A549 (cell line): ENCODE measurements at regions not wholly inside any gene's neighbourhood (a gene's known extent, or its start where the extent isn't known, plus 50 kb on each side); places are given as distances from the start of the nearest gene placed in this dataset.

Experiments
- POLR2A ChIP-seq: IDR thresholded peaks from 2 replicates; pipeline ENCODE4 v1.6.1; 2012; ENCODE audit warnings: mild to moderate bottlenecking, low read length
- RARB ChIP-seq: fragments of 250-450 bp; sonication (Bioruptor Pico); IDR thresholded peaks from 2 replicates; pipeline ENCODE4 v1.8.0; 2021; ENCODE audit warnings: mild to moderate bottlenecking, moderate library complexity
- SMC3 ChIP-seq: fragments of >200 bp; sonication (Bioruptor Twin); formaldehyde crosslinking; IDR thresholded peaks from 3 replicates; pipeline ENCODE4 v1.6.1; 2018; ENCODE audit warnings: inconsistent platforms
- TF ChIP-seq, protein P1 (sequence below): IDR thresholded peaks from 2 replicates; pipeline ENCODE4 v1.6.1; 2012
- TF ChIP-seq, protein P2 (sequence below): fragments of >200 bp; sonication (Bioruptor Twin); formaldehyde crosslinking; IDR thresholded peaks from 3 replicates; pipeline ENCODE4 v1.5.1; 2016
- TF ChIP-seq, protein P3 (sequence below): IDR thresholded peaks from 2 replicates; pipeline ENCODE4 v1.6.1; 2012; ENCODE audit warnings: low read depth, borderline replicate concordance

DNA sequence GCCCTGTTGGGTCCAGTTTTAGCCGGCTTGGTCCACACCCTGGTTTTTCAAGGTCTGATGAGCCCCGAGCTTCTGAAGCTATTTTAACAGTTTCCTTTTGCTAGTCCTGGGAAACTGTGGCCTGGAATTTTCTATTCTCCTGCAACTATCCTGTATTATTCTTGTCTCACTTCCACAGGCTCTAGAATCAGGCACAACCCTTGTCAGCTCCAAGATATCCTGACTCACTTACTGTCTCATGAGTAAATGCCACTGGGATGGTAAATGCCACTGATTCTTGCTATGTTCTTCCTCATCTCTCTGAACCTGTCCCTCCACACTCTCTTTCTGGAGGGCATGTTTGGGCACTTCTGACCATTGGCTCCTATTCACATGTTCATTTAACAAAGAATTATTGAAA lies 611.5 kb upstream of the IGFBP3 start:
- TF ChIP-seq POLR2A (no peak), RARB (no peak), SMC3 (no peak)
- TF ChIP-seq, protein P1, sequence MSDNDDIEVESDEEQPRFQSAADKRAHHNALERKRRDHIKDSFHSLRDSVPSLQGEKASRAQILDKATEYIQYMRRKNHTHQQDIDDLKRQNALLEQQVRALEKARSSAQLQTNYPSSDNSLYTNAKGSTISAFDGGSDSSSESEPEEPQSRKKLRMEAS, result no peak
- TF ChIP-seq, protein P2, sequence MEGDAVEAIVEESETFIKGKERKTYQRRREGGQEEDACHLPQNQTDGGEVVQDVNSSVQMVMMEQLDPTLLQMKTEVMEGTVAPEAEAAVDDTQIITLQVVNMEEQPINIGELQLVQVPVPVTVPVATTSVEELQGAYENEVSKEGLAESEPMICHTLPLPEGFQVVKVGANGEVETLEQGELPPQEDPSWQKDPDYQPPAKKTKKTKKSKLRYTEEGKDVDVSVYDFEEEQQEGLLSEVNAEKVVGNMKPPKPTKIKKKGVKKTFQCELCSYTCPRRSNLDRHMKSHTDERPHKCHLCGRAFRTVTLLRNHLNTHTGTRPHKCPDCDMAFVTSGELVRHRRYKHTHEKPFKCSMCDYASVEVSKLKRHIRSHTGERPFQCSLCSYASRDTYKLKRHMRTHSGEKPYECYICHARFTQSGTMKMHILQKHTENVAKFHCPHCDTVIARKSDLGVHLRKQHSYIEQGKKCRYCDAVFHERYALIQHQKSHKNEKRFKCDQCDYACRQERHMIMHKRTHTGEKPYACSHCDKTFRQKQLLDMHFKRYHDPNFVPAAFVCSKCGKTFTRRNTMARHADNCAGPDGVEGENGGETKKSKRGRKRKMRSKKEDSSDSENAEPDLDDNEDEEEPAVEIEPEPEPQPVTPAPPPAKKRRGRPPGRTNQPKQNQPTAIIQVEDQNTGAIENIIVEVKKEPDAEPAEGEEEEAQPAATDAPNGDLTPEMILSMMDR, result no peak
- TF ChIP-seq, protein P3, sequence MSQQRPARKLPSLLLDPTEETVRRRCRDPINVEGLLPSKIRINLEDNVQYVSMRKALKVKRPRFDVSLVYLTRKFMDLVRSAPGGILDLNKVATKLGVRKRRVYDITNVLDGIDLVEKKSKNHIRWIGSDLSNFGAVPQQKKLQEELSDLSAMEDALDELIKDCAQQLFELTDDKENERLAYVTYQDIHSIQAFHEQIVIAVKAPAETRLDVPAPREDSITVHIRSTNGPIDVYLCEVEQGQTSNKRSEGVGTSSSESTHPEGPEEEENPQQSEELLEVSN, result no peak
